Endothelial cell of umbilical vein (primary cell): ENCODE measurements at regions not wholly inside any gene's neighbourhood (a gene's known extent, or its start where the extent isn't known, plus 50 kb on each side); places are given as distances from the start of the nearest gene placed in this dataset.

Experiments used
- BruUV-seq: library from RNA; stranded (reverse); fragments of 400-500 nt; replicated peaks from 2 replicates; lab custom pipeline; 2021; lab: Mats Ljungman, UMichigan
- CTCF ChIA-PET: fragments of 300-600, 350-600 bp; sonication (Branson Sonifier 250); formaldehyde crosslinking; loops from one replicate; lab custom pipeline; 2021; ENCODE audit warnings: antibody characterized with exemption, inconsistent platforms; lab: Charles Lee
- POLR2A ChIA-PET: fragments of 300-600, 350-600 bp; sonication (Branson Sonifier 250); formaldehyde crosslinking; loops from one replicate; lab custom pipeline; 2021; ENCODE audit warnings: antibody characterized with exemption, inconsistent platforms; lab: Charles Lee
- DNase-seq: peaks from one replicate; pipeline ENCODE4 v3.0.0-alpha.2; 2011; ENCODE audit warnings: low read depth, low spot score
- FAIRE-seq: peaks from 2 replicates; lab custom pipeline; 2011; peaks lifted over from hg19 to GRCh38; lab: Jason Lieb, UNC
- H2AFZ ChIP-seq: 2 replicates; pipeline ENCODE4 v1.6.0; 2012; ENCODE audit warnings: low read depth, low read length, control low read depth, inconsistent platforms
- H3K27ac ChIP-seq: 2 replicates; pipeline ENCODE4 v1.5.1; 2011; ENCODE audit warnings: low read depth, mild to moderate bottlenecking, control low read depth, low read length, moderate library complexity; ENCODE audit not compliant: insufficient read depth
- H3K27me3 ChIP-seq, 2 experiments: 2 replicates each; pipeline versions ENCODE4 v1.6.0 to v1.6.1; 2011; ENCODE audit warnings: low read length in 2 of 2, mixed read lengths in 1 of 2; ENCODE audit not compliant: control insufficient read depth in 2 of 2, insufficient read depth in 2 of 2
- H3K36me3 ChIP-seq, 2 experiments: 2 replicates in 1 of 2; 3 replicates in 1 of 2; pipeline ENCODE4 v1.5.1; 2011; ENCODE audit warnings: low read length in 2 of 2, mild to moderate bottlenecking in 1 of 2, moderate library complexity in 1 of 2; ENCODE audit not compliant: control insufficient read depth in 2 of 2, insufficient read depth in 2 of 2; ENCODE audit errors: extremely low read depth in 1 of 2
- H3K4me1 ChIP-seq: 3 replicates; pipeline ENCODE4 v1.5.1; 2011; ENCODE audit warnings: mild to moderate bottlenecking, low read length; ENCODE audit not compliant: control insufficient read depth, insufficient read depth; ENCODE audit errors: extremely low read depth
- H3K4me2 ChIP-seq: 2 replicates; pipeline ENCODE4 v1.6.1; 2011; ENCODE audit warnings: low read length, control low read depth, mixed read lengths; ENCODE audit not compliant: insufficient read depth
- H3K4me3 ChIP-seq, 3 experiments: fragments of 200-600 bp in 1 of 3; sonication (generic), shearing (Covaris generic) in 1 of 3; replicated peaks in 1 of 3; 2 replicates each; pipeline ENCODE4 v1.5.1; 2011 to 2016; ENCODE audit warnings: control low read depth in 3 of 3, low read length in 3 of 3, mild to moderate bottlenecking in 2 of 3, inconsistent platforms in 1 of 3, low read depth in 1 of 3, moderate library complexity in 1 of 3; ENCODE audit not compliant: insufficient read depth in 1 of 3
- H3K79me2 ChIP-seq: 2 replicates; pipeline ENCODE4 v1.6.0; 2012; ENCODE audit warnings: low read length, inconsistent platforms; ENCODE audit not compliant: control insufficient read depth, insufficient read depth
- H3K9ac ChIP-seq: replicated peaks from 2 replicates; pipeline ENCODE3; 2011; ENCODE audit warnings: low read length, control low read depth; ENCODE audit not compliant: insufficient read depth; ENCODE audit errors: extremely low read depth
- H3K9me1 ChIP-seq: replicated peaks from 3 replicates; pipeline ENCODE4 v1.6.0; 2011; ENCODE audit warnings: mild to moderate bottlenecking, low read length; ENCODE audit not compliant: control insufficient read depth, insufficient read depth; ENCODE audit errors: extremely low read depth
- H3K9me3 ChIP-seq: replicated peaks from 2 replicates; pipeline ENCODE4 v1.5.1; 2012; ENCODE audit warnings: low read length, inconsistent platforms; ENCODE audit not compliant: control insufficient read depth, insufficient read depth
- H4K20me1 ChIP-seq: replicated peaks from 2 replicates; pipeline ENCODE3; 2011; ENCODE audit warnings: mild to moderate bottlenecking, low read length; ENCODE audit not compliant: control insufficient read depth, insufficient read depth; ENCODE audit errors: extremely low read depth
- EZH2 ChIP-seq: IDR thresholded peaks from 2 replicates; pipeline ENCODE4 v1.6.1; 2012; ENCODE audit warnings: borderline replicate concordance, low read depth, mild to moderate bottlenecking, moderate library complexity, low read length, inconsistent platforms; ENCODE audit not compliant: severe bottlenecking
- FOS ChIP-seq: IDR thresholded peaks from 2 replicates; pipeline ENCODE4 v1.6.1; 2011; ENCODE audit warnings: mild to moderate bottlenecking, low read length, moderate library complexity, borderline replicate concordance; ENCODE audit not compliant: insufficient read depth
- GATA2 ChIP-seq: IDR thresholded peaks from 2 replicates; pipeline ENCODE4 v1.7.0; 2011; ENCODE audit warnings: low read depth, mild to moderate bottlenecking, moderate library complexity, mixed read lengths, low read length; ENCODE audit not compliant: insufficient read length, insufficient read depth
- JUN ChIP-seq: IDR thresholded peaks from 2 replicates; pipeline ENCODE4 v1.6.1; 2011; ENCODE audit warnings: borderline replicate concordance, low read depth; ENCODE audit not compliant: insufficient read length, insufficient read depth
- MYC ChIP-seq: IDR thresholded peaks from one replicate; pipeline ENCODE4 v1.6.1; 2011; ENCODE audit warnings: mild to moderate bottlenecking, low read depth, low read length
- POLR2A ChIP-seq: IDR thresholded peaks from 2 replicates; pipeline ENCODE4 v1.6.1; 2012; ENCODE audit warnings: low read depth, mild to moderate bottlenecking, control low read depth, low read length
- POLR2AphosphoS5 ChIP-seq: IDR thresholded peaks from 2 replicates; pipeline ENCODE4 v1.6.1; 2012; ENCODE audit warnings: low read depth, mild to moderate bottlenecking, control low read depth, low read length, moderate library complexity; ENCODE audit not compliant: insufficient read depth
- dilution Hi-C: fragments of 300-500 bp; cut with MboI; formaldehyde crosslinking; loops from one replicate; pipeline ENCODE4 v1.15.0; 2019; ENCODE audit warnings: low sequenced_read_pairs; ENCODE audit not compliant: extremely low pct_ligation_motif_present
- intact Hi-C: fragments of 100-400 bp; cut with micrococcal nuclease; formaldehyde crosslinking; loops from one replicate; pipeline ENCODE4 v1.10.0; 2022
- TF ChIP-seq, protein P1 (sequence below): IDR thresholded peaks from 2 replicates; pipeline ENCODE4 v1.6.1; 2011; ENCODE audit not compliant: insufficient read depth, insufficient read length
- TF ChIP-seq, protein P2 (sequence below), 2 donors: IDR thresholded peaks; 1 replicate in 1 of 2; 2 replicates in 1 of 2; pipeline ENCODE4 v1.5.1; 2011; ENCODE audit warnings: low read length in 2 of 2, mild to moderate bottlenecking in 2 of 2, moderate library complexity in 2 of 2, control low read depth in 1 of 2, inconsistent platforms in 1 of 2, low read depth in 1 of 2; ENCODE audit not compliant: insufficient read depth in 1 of 2; ENCODE audit errors: extremely low read depth in 1 of 2

DNA sequence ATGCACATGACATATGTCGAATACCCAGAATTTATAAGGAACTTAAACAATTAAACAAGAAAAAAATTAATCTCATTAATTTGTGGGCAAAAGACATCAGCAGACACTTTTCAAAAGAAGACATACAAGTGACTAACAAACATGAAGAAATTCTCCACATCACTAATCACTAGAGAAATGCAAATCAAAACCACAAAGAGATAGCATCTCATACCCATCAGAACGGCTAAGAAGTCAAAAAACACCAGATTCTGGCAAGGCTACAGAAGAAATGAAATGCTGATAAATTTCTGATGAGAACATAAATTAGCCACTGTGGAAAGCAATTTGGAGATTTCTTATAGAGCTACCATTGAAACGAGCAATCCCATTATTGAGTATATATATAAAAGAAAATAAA is 210.6 kb upstream of the LUZP2 start:
- no peak for FAIRE-seq
- intact Hi-C loops: no loop called here
- CTCF ChIA-PET: interaction anchor here (1.1 kb wide), 1 partner anchor 10 kb away, joined by 4 read pairs; no protein-coding TSS in a partner anchor

More for the DNA sequence above, 210.6 kb upstream of the LUZP2 start:
- Histone ChIP-seq H3K36me3 (no peaks in the 10 kb centered on the region), H3K4me2 (no peak overlapping the region), H3K9ac (no peak overlapping the region), H3K9me1 (no peaks in the 10 kb centered on the region), H4K20me1 (no peaks in the 10 kb centered on the region), H3K27ac (no peak overlapping the region), H3K4me3 (no peak overlapping the region), H3K9me3 (no peaks in the 10 kb centered on the region), H3K4me1 (peaks cover 11% of the 10 kb centered on the region), H2AFZ (no peak overlapping the region), H3K27me3 (no peaks in the 10 kb centered on the region), H3K79me2 (no peaks in the 10 kb centered on the region)
- dilution Hi-C loops: no loop called here
- DNase-seq: no peak
- BruUV-seq: no TSS peak
- TF ChIP-seq MYC (no peak), EZH2 (no peak), FOS (no peak), GATA2 (no peak), POLR2AphosphoS5 (no peak), POLR2A (no peak), JUN (no peak)
- TF ChIP-seq, protein P1, sequence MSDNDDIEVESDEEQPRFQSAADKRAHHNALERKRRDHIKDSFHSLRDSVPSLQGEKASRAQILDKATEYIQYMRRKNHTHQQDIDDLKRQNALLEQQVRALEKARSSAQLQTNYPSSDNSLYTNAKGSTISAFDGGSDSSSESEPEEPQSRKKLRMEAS: no peak
- TF ChIP-seq, protein P2, sequence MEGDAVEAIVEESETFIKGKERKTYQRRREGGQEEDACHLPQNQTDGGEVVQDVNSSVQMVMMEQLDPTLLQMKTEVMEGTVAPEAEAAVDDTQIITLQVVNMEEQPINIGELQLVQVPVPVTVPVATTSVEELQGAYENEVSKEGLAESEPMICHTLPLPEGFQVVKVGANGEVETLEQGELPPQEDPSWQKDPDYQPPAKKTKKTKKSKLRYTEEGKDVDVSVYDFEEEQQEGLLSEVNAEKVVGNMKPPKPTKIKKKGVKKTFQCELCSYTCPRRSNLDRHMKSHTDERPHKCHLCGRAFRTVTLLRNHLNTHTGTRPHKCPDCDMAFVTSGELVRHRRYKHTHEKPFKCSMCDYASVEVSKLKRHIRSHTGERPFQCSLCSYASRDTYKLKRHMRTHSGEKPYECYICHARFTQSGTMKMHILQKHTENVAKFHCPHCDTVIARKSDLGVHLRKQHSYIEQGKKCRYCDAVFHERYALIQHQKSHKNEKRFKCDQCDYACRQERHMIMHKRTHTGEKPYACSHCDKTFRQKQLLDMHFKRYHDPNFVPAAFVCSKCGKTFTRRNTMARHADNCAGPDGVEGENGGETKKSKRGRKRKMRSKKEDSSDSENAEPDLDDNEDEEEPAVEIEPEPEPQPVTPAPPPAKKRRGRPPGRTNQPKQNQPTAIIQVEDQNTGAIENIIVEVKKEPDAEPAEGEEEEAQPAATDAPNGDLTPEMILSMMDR (IDR thresholded peaks at IDR 0.05; ENCODE audit: extremely low read depth in 1 of 2, insufficient read depth in 1 of 2, low read depth in 1 of 2, low read length in 2 of 2): no peak
- POLR2A ChIA-PET: no interaction called here
